Chondrocyte (in vitro differentiated cells): ENCODE measurements at regions not wholly inside any gene's neighbourhood (a gene's known extent, or its start where the extent isn't known, plus 50 kb on each side); places are given as distances from the start of the nearest gene placed in this dataset.

Source experiments
- DNase-seq: peaks from one replicate; pipeline ENCODE4 v3.0.0; 2021; ENCODE audit warnings: mixed read lengths, low spot score
- H3K27ac Mint-ChIP-seq: one replicate; pipeline ENCODE4 v1.8.0; 2021; ENCODE audit warnings: mild to moderate bottlenecking, moderate library complexity, mixed read lengths; ENCODE audit not compliant: unreplicated experiment
- H3K27me3 Mint-ChIP-seq: 2 replicates; pipeline ENCODE4 v1.8.0; 2021; ENCODE audit warnings: low read depth, mixed read lengths
- H3K36me3 Mint-ChIP-seq: 2 replicates; pipeline ENCODE4 v1.8.0; 2021; ENCODE audit warnings: low read depth, mixed read lengths
- H3K4me1 Mint-ChIP-seq: 2 replicates; pipeline ENCODE4 v1.8.0; 2021; ENCODE audit warnings: low read depth, mild to moderate bottlenecking, mixed read lengths
- H3K4me3 Mint-ChIP-seq: one replicate; pipeline ENCODE4 v1.8.0; 2021; ENCODE audit warnings: mild to moderate bottlenecking, moderate library complexity, mixed read lengths; ENCODE audit not compliant: unreplicated experiment
- H3K9me3 Mint-ChIP-seq: 2 replicates; pipeline ENCODE4 v1.8.0; 2021; ENCODE audit warnings: low read depth, mixed read lengths
- CTCF ChIP-seq: fragments of 200-600 bp; sonication (generic); IDR thresholded peaks from 2 replicates; pipeline ENCODE4 v1.5.0; 2021; ENCODE audit warnings: antibody characterized with exemption, mild to moderate bottlenecking, moderate library complexity

GRCh38 chr11:130553306-130553705 is 104.9 kb downstream of the ADAMTS15 start:
- Mint-ChIP-seq H3K36me3 (no peaks in the 10 kb centered on the region), H3K27me3 (no peaks in the 10 kb centered on the region), H3K9me3 (no peaks in the 10 kb centered on the region), H3K4me1 (no peaks in the 10 kb centered on the region), H3K4me3 (no peak overlapping the region), H3K27ac (no peak overlapping the region)
- no peak for TF ChIP-seq CTCF
- DNase-seq, result no peak

- Mint-ChIP-seq H3K27ac (no peak overlapping the region), H3K4me3 (no peak overlapping the region), H3K9me3 (no peaks in the 10 kb centered on the region), H3K36me3 (peaks cover 2% of the 10 kb centered on the region), H3K4me1 (no peaks in the 10 kb centered on the region), H3K27me3 (no peaks in the 10 kb centered on the region)
- no peak for DNase-seq
- TF ChIP-seq CTCF, result no peak
These were observed 106.0 kb downstream of the ADAMTS15 start for GRCh38 chr11:130554241-130555055.

- TF ChIP-seq CTCF, result no peak
- Mint-ChIP-seq H3K4me3 (no peak overlapping the region), H3K36me3 (peaks cover 2% of the 10 kb centered on the region), H3K27me3 (no peaks in the 10 kb centered on the region), H3K4me1 (no peaks in the 10 kb centered on the region), H3K27ac (no peak overlapping the region), H3K9me3 (no peaks in the 10 kb centered on the region)
- no peak for DNase-seq
These were observed 106.9 kb downstream of the ADAMTS15 start for GRCh38 chr11:130555251-130555841.

- H3K27ac Mint-ChIP-seq, result no peak overlapping the region
- DNase-seq, result no peak
- TF ChIP-seq CTCF, result no peak
- no peak overlapping the region for H3K4me3 Mint-ChIP-seq
- H3K27me3 Mint-ChIP-seq, result no peaks in the 10 kb centered on the region
- H3K9me3 Mint-ChIP-seq, result no peaks in the 10 kb centered on the region
- H3K4me1 Mint-ChIP-seq, result peaks cover 23% of the 10 kb centered on the region
- peaks cover 2% of the 10 kb centered on the region for H3K36me3 Mint-ChIP-seq
These were observed 111.7 kb downstream of the ADAMTS15 start for GRCh38 chr11:130560000-130560780.

GRCh38 chr11:130560781-130561109 is 112.3 kb downstream of the ADAMTS15 start:
- Mint-ChIP-seq H3K27ac (no peak overlapping the region), H3K36me3 (peaks cover 2% of the 10 kb centered on the region), H3K27me3 (no peaks in the 10 kb centered on the region), H3K4me3 (no peak overlapping the region), H3K4me1 (peaks cover 23% of the 10 kb centered on the region), H3K9me3 (no peaks in the 10 kb centered on the region)
- no peak for DNase-seq
- TF ChIP-seq CTCF, result no peak
